Hepatocyte (in vitro differentiated cells): ENCODE measurements at regions not wholly inside any gene's neighbourhood (a gene's known extent, or its start where the extent isn't known, plus 50 kb on each side); places are given as distances from the start of the nearest gene placed in this dataset.

ENCODE experiments used
- EZH2phosphoT487 ChIP-seq: fragments of 200-600 bp; sonication (generic); IDR thresholded peaks from one replicate; pipeline ENCODE4 v1.6.1; 2018; ENCODE audit warnings: antibody characterized with exemption, mild to moderate bottlenecking, low read depth, moderate library complexity; ENCODE audit not compliant: unreplicated experiment, severe bottlenecking
- TF ChIP-seq, protein P1 (sequence below): fragments of 200-600 bp; sonication (generic); IDR thresholded peaks from 2 replicates; pipeline ENCODE4 v1.5.1; 2016; ENCODE audit warnings: antibody characterized with exemption, mild to moderate bottlenecking; ENCODE audit not compliant: poor library complexity

GRCh38 chr9:28758971-28759370, 1185.7 kb upstream of the C9orf72 start:
- TF ChIP-seq, protein P1, sequence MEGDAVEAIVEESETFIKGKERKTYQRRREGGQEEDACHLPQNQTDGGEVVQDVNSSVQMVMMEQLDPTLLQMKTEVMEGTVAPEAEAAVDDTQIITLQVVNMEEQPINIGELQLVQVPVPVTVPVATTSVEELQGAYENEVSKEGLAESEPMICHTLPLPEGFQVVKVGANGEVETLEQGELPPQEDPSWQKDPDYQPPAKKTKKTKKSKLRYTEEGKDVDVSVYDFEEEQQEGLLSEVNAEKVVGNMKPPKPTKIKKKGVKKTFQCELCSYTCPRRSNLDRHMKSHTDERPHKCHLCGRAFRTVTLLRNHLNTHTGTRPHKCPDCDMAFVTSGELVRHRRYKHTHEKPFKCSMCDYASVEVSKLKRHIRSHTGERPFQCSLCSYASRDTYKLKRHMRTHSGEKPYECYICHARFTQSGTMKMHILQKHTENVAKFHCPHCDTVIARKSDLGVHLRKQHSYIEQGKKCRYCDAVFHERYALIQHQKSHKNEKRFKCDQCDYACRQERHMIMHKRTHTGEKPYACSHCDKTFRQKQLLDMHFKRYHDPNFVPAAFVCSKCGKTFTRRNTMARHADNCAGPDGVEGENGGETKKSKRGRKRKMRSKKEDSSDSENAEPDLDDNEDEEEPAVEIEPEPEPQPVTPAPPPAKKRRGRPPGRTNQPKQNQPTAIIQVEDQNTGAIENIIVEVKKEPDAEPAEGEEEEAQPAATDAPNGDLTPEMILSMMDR, result no peak
- TF ChIP-seq EZH2phosphoT487, result no peak
